ENCODE measurements at regions not wholly inside any gene's neighbourhood (a gene's known extent, or its start where the extent isn't known, plus 50 kb on each side); places are given as distances from the start of the nearest gene placed in this dataset.
A peak's percentile ranks its signal among the peaks of the same experiment; 100 is the strongest.

DNA sequence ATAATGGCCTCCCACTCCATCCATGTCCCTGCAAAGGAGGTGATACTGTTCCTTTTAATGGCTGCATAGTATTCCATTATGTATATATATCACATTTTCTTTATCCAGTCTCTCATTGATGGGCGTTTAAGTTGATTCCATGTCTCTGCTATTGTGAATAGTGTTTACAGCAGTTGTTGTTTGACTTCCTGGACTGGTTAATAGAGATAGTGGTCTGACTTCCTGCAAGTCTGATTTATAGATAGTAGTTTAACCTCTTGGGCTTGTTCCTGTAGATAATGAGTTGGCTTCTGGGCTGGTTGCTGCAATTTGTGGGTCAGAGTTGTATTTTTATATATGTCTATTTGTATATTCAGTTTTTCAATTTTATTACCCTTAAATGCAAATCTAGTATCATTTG, 145.4 kb downstream of the ARL6IP6 start:
- no peak for TF ChIP-seq POLR2A (IDR thresholded peaks at IDR 0.05; ENCODE audit: extremely low read depth, insufficient read length)
- no peak for TF ChIP-seq MAX (IDR thresholded peaks at IDR 0.05; ENCODE audit: low read depth, low read length)
- TF ChIP-seq MYC (IDR thresholded peaks at IDR 0.05; ENCODE audit: low read depth, low read length) = no peak
- no peak for TF ChIP-seq CTCF (IDR thresholded peaks at IDR 0.05; ENCODE audit: low read depth, low read length)
- H3K4me3 ChIP-seq (ENCODE audit: low read depth, low read length) = no peak overlapping the region
- DNase-seq (ENCODE audit: low read depth) = no peak

DNA sequence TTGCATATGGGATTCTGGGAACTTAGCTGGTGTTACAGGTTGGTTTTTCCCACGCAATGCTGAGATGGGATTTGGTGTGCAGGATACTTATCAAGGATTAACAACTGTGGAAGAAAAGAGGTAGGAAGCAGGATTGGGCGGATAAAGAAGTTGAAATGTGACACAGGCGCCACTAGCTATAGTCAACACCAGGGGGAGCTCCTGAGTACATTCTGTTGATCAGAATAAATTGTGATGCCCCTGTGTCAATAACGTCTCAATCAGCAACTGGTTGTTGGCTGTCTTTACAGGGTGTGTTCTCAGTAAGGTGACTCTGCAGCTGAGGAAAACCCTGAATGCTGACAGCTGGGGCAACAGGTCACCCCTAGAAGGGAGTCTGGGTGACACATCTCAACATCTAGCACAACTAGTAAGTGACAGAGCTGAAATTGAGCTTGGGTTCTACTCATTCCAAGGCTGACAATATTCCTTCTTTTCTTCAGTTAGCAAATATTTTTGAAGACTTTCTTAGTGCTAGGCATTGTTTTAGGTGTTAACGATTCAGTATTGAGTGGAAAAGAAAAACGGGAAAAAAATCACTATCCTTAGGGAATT, 143.0 kb downstream of the ARL6IP6 start:
- TF ChIP-seq MAX (IDR thresholded peaks at IDR 0.05; ENCODE audit: low read depth, low read length) = no peak
- TF ChIP-seq POLR2A (IDR thresholded peaks at IDR 0.05; ENCODE audit: extremely low read depth, insufficient read length) = no peak
- TF ChIP-seq CTCF (IDR thresholded peaks at IDR 0.05; ENCODE audit: low read depth, low read length) = peak; percentile 82
- TF ChIP-seq MYC (IDR thresholded peaks at IDR 0.05; ENCODE audit: low read depth, low read length) = no peak
- peak; percentile 54 for DNase-seq (ENCODE audit: low read depth)
- no peak overlapping the region for H3K4me3 ChIP-seq (ENCODE audit: low read depth, low read length)

- no peak for TF ChIP-seq CTCF (IDR thresholded peaks at IDR 0.05; ENCODE audit: low read depth, low read length)
- no peak for TF ChIP-seq POLR2A (IDR thresholded peaks at IDR 0.05; ENCODE audit: extremely low read depth, insufficient read length)
- no peak for TF ChIP-seq MYC (IDR thresholded peaks at IDR 0.05; ENCODE audit: low read depth, low read length)
- no peak for TF ChIP-seq MAX (IDR thresholded peaks at IDR 0.05; ENCODE audit: low read depth, low read length)
- H3K4me3 ChIP-seq (ENCODE audit: low read depth, low read length) = no peak overlapping the region
- DNase-seq (ENCODE audit: low read depth) = no peak
Measured at GRCh38 chr2:152858594-152859265, 140.3 kb downstream of the ARL6IP6 start.

DNA sequence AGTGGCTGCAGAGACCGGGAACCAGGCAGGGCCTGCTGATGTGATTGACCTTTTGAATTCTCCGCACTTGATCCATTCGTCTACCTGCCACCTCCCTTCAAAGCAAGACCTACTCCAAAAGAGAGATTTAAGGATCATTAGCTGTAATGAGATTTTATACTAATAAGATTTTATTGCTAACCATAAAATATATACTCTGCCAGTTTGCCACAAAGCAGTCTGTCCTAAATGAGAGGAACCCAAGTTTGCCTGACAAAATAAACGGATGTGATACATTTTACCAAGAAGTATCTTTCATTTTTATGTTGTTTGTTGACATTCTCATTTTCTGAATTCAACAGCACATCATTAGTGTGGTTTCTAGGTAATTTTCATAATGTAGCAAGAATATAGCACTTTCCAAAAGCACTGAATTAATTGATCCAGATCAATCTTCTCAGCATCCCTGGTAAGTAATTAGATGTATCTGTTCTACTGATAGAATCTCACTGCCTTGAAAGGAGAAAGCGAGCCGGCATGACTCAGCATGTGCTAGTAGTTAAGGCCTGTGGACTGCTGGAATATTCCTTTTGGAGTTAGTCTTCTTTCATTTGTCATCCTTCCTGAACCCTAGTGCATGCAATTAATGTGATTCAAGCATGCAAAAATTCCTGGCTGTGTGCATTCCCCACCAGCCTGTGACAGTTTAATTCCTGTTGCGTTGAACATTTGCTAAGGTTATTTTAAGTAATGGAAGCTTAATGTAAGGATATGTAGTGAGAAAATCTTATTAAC, 128.5 kb downstream of the ARL6IP6 start:
- no peak for TF ChIP-seq CTCF (IDR thresholded peaks at IDR 0.05; ENCODE audit: low read depth, low read length)
- TF ChIP-seq MYC (IDR thresholded peaks at IDR 0.05; ENCODE audit: low read depth, low read length) = no peak
- no peak for TF ChIP-seq POLR2A (IDR thresholded peaks at IDR 0.05; ENCODE audit: extremely low read depth, insufficient read length)
- TF ChIP-seq MAX (IDR thresholded peaks at IDR 0.05; ENCODE audit: low read depth, low read length) = no peak
- no peak overlapping the region for H3K4me3 ChIP-seq (ENCODE audit: low read depth, low read length)
- DNase-seq (ENCODE audit: low read depth) = no peak

DNA sequence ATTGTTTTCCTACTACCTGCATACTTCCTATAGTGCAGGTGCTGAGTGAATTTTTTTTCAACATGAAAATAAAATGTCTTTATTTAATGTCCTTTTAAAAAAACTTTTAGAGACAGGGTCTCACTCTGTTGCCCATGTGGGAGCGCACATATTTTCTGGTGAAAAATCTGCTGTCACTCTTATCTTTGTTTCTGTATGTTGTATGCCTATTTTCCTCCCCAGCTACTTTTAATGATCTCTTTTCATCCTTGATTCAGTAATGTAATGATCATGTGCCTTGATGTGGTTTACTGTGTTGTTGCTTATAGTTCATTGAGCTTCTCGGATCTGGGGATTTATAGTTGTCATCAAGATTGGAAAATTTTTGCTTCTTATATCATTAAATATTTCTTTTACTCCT, 117.3 kb downstream of the ARL6IP6 start:
- TF ChIP-seq CTCF (IDR thresholded peaks at IDR 0.05; ENCODE audit: low read depth, low read length) = no peak
- TF ChIP-seq POLR2A (IDR thresholded peaks at IDR 0.05; ENCODE audit: extremely low read depth, insufficient read length) = no peak
- no peak for TF ChIP-seq MAX (IDR thresholded peaks at IDR 0.05; ENCODE audit: low read depth, low read length)
- TF ChIP-seq MYC (IDR thresholded peaks at IDR 0.05; ENCODE audit: low read depth, low read length) = no peak
- no peak overlapping the region for H3K4me3 ChIP-seq (ENCODE audit: low read depth, low read length)
- DNase-seq (ENCODE audit: low read depth) = no peak

Measured in NB4 (cell line).